HG02798 (cell line): ENCODE measurements at regions not wholly inside any gene's neighbourhood (a gene's known extent, or its start where the extent isn't known, plus 50 kb on each side); places are given as distances from the start of the nearest gene placed in this dataset.

Experiments used
- ATAC-seq: cut with Tn5 transposase; IDR thresholded peaks from one replicate; pipeline ENCODE4 v1.9.1; 2021; ENCODE audit warnings: mild to moderate bottlenecking; ENCODE audit not compliant: unreplicated experiment, poor library complexity

DNA sequence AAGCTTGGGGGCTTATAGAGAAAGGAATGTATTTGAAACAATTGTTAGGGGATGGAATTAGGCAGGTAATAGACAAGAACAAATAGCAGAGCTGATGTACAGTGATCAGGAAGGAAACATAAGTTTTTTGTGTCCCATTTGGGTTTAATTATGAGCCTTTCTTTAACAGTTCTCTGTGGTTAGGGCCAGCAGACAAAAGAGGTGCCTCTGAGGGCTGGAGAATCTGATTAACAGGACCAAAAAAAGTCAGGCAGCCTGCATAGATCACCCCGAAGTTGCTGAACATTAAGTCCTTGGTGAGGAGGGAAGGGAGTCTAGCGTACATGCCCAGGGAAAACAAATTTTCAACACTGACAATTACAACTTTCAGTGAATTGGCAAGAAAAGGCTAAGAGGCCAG lies 88.6 kb upstream of the SPRED1 start:
- no peak for ATAC-seq

DNA sequence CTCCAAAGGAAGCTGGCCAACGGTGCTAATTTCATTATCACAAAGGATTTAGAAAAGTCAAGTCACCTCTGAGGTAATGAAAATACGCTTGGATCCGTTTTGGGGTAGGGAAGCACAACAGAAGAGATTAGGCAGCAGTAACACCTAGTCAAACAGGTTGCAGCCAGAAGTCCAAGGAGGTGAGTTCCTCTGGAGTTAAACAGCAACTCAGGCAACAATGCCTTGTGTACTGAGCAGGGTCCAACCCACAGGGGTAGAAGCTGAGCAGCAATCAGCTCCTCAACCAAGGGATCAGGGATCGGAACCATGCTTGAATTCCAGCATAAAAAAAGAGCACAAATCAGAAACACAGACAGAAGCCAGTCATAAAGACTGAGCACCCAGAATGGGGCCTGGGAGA lies 88.1 kb upstream of the SPRED1 start:
- no peak for ATAC-seq

DNA sequence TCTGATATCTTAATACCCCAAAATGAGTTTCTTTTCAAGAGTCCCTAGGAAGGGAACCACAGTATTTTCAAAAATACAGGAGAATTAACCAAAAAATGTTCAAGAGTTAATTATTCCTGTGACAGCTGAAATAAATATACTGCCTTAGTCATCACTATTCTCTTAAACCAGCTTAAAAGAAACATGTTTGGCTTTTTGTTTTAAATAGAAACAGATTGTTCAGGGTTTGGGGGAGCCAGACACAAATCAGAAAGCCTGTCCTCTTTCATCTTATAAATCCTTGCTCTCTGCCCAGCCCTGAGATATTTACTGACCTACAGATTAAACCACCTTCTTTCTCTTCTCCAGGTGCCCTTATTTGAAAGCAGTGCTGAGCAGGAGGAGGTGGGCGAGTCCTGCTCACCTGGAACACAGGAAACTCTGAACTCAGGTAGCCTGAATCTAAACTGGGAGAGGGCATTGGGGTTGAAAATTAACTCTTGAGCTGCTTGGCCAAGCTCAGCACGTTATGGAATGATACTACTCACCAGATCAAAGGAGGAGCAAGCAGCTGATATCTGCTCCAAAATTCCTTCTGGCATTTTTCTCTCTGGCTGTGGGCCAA lies 84.1 kb upstream of the SPRED1 start:
- ATAC-seq: no peak

DNA sequence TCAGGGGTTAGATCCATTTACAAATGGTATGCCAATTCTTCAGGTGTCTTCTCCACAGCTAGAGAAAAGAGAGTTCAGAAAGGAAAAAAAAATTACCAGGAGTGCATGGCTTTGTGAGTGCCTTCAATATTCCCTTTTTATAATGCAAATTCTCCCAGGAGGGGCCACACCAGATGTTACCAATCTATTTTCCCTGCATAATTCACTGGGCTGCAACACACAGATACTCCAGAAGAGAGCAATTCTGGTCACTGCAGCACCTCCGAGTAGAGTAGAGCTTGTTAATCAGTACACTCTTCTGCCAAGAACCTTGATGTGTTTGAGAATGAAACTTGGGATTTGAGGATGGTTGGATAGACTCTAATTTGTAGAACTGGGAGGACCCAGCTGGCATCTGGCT lies 80.7 kb upstream of the SPRED1 start:
- ATAC-seq: no peak

DNA sequence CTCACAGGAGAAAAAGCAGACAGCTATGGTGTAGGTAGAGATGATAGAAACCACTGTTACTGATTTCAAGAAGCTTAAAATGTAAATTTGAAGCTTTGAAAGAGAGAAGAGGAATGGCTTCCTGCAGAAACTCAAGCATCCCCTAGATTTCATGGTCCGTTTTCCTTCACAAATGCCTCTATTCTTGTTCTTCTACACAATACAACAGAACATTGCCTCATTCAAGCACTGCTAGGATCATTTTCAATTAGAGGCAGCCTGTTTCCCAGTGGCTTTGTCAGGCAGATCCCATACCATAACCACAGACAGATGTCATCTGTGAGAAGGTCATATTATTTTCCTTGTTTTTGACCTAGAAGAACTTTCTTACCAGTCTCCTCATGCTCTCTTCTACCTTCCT lies 77.9 kb upstream of the SPRED1 start:
- ATAC-seq: no peak

DNA sequence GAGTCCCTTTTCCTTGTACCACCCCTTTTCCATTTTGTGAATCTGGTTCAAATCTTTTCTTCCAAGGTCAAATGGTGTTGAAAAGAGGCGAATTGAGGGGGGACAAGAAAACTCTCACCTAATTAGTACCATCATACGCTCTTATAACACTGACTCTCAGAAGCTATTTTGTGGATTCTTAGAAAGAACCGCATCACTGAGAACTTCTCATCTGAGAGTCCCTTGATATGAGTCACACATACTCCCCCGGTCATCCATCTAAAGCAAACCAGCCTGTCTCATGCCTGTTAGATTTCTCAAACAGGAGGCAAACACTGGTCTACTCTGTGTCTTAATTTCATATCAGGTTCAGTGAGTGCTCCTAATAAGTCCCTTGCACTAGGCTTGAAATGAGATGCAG lies 76.5 kb upstream of the SPRED1 start:
- ATAC-seq: peak; percentile 91

DNA sequence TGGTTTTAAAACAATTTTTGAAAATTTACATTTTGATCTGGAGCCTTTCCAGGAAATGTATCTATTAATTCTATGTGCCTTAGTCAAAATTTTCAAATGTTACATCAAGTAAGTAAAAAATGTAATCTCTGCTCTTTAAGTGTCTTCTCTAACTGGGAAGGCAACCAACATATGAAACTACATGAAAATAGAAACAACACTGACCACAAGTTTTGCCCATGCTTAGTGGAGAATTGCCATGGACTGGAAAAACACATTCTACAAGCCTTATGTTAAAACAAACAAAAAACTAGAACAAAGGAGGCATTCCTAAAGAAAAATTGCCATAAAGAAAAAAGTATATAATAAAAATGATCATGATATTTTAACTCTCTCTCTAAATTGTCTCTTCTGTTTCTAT lies 75.9 kb upstream of the SPRED1 start:
- ATAC-seq: no peak

DNA sequence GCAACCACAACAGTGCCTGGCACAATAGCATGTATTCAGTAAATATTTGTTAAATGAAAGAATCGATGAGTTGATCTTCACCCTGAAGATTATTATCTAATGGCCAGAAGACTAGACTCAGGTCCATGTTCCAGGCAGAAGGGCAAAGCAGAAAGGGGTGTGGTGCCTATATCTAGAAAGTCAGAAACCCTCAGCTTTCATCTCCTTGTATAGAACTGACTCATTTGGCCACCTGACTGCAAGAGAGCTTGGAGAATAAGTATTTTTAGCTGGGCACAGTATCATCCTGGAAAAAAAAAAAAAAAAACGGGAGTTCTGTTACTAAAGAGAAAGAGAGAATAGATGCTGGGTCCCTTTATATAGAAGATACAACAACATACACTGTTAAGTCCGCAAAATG lies 69.7 kb upstream of the SPRED1 start:
- no peak for ATAC-seq

DNA sequence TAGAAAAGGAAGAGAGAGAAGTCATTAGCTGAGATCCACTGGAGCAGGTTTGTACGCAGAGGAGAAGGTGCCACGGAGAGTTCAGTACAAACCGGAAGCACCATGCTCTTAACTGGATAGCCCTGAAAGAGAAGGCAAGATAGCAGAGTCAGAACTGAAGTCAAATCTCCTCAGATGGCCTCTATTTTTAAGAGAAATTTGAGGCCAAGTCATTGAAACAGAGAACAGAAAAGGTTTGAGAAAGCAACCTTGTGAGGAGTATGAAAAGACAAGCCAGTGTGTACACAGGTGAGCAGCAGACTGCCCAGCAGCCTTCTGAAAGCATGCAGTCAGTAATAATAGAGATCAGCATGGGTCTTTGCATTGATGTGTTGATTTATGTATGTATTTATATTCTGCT lies 66.1 kb upstream of the SPRED1 start:
- no peak for ATAC-seq

DNA sequence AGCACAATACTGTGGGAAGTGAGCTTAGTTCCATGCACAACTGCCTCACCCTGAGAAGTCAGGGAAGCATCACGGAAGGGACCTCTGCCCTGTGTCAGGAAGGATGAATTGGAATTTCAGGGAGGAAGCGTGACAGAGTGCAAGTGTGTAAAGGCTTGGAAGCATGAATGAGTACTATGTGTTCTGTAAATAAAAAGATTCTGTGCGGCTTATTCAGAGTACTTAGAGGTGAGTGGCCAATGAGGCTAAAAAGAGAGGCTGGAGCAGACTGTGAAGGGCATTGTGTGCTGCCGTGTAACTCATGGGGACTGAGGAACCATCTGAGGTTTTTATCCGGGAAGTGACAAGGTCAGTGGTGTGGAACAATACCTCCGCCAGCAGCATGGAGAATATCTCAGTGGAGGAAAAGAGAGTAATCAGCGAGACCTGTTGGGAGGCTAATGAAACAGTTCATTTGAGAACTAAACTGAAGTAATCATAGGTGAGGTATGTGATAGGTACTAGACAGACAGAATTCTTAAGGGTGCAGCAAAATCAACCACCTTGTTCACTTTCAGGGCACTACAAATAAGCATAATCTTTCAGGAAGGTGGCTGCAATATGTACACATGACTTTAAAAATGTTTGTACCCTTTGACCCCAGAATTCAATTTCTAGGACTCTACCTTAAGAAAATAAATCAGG lies 64.9 kb upstream of the SPRED1 start:
- ATAC-seq: no peak

DNA sequence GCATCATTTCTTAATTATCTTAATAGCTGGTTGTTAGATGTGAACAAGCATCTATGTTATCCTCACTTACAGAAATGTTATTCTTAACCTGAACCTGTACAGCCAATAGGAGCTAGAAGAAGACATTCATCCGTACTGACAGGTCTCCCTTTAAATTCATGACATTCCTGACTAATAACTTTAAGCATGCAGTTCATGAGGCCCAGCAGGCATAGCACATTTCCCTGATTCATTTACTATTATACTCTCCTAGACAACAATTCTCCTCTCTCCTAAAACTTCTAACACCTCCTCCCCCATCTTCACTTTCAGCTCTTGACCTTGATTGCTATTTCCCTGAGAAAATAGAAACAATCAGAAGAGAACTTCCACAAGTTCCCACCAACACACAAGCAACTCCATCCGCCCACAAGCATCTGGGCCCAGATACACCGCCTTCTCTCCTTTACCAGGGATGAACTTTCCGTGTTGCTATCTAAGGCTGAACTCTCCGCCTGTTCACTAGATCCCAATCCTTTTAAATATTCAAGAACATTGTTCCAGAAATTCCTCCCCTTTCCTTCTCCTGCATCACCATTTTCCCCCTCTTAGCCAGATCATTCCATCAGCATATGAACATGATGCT lies 62.9 kb upstream of the SPRED1 start:
- no peak for ATAC-seq

DNA sequence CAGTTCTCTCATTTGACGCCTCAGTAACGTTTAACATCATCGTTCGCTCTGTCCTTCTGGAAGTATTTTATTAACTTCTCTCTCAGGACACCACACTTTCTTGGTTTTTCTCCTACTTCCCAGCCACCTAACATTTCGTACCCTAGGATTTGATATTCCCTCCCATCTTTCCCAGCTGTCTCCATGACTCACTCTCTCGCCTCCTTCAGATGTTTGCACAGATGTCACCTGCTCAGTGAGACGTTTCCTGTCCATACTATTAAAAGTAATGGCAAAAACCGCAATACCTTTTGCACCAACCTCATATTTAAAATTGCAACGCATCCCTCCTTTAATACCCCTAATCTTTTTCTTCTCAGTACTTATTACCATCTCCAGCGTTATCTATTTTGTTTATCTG lies 62.1 kb upstream of the SPRED1 start:
- ATAC-seq: no peak

DNA sequence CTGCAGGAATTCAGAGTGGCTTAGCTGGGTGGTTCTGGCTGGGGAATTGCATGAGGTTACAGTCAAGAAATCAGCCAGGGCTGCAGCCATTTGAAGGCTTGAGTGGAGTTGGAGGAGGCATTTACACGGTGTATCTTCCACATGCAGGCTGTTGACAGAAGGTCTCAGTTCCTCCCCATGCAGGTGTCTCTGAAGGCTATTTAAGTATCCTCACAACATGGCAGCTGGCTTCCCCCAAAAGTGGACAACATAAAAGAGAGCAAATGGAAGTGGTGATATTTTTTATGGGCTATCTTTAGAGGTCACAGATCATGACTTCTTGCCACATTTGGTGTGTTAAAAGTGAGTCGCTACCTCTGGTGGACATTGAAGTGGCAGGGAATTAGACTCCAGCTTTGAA lies 60.1 kb upstream of the SPRED1 start:
- ATAC-seq: no peak

DNA sequence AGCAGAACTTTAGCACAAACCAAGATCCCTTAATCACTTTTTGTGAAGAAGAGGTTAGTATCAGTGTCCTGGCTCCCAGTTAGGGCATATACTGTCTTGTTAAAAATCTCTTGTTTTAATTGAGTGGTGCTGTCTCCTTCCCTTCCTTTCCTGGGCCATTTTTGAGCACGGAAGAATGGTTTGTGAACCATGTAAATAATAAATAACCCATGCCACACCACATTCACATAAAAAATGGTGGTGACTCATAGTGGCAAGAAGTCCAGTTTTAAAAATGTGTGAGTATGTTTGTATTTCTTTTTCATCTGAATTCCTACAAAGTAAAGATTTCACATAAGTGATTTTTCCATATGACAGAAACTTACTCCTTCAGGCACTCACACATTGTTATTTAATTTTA lies 59.1 kb upstream of the SPRED1 start:
- ATAC-seq: no peak

DNA sequence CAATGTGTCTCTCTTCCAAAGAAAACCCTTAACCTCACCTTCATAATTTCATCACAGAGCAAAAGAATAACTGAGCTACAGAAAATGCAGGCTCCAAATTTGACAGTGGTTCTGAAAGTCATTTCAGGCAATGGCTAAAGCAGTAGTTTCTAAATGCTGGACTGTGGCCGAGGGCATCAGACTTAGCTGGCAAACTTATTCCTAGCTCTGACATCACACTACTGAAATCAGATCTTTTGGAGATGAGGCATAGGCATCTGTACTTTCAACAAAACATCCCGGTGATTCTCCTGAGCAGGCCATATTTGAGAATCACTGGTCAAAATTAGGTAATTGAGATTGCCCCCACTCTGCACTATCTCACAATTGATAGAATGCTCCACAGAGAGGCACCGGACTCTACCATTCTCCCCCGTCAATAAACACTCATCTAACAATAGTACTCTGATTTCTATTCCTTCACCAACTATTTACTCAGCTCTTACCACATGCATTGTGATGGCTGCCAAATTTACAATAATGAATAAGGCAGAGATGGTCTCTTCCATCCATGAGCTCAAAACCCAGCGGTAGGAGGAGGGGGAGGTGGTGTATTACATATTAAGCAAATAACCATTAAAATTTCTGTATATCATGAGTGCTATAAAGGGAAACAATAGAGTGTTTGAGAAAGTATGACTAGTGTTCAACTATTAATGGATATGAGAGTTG lies 57.3 kb upstream of the SPRED1 start:
- no peak for ATAC-seq

DNA sequence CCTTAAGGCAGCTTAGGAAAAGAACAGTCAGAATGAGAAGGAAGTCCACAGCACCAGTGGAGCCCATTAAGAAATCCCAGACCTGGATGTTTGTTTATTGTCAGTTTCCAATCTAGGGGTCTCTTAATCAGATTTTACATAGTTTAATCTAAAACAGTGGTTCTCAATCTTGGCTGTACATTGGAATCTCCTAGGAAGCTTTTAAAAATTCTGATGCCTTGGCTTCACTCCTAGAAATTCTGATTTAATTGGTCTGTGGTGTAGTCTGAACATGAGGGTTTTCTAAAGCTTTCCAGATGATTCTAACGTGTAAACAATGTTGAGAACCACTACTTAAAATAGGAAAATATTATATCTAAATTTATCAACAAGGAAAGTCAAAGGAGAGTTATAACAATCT lies 56.6 kb upstream of the SPRED1 start:
- no peak for ATAC-seq

DNA sequence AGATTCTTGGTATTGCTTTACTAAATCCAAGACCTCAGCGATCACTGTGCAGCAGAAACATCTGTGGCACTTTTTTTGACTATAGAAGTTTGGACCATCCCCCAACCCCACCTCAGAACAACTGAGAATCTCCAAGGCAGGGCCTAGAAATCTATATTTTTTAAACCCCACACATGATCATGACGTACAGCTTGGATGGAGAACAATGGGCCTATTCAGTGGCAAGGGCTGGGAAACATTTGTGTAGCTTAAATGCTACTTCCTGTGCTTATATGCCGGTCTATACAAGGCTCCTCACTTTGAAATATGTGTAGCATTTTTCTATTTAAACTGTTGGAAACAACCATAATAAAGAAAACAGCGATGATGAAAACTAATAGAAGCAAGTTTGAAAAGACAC lies 55.1 kb upstream of the SPRED1 start:
- no peak for ATAC-seq

DNA sequence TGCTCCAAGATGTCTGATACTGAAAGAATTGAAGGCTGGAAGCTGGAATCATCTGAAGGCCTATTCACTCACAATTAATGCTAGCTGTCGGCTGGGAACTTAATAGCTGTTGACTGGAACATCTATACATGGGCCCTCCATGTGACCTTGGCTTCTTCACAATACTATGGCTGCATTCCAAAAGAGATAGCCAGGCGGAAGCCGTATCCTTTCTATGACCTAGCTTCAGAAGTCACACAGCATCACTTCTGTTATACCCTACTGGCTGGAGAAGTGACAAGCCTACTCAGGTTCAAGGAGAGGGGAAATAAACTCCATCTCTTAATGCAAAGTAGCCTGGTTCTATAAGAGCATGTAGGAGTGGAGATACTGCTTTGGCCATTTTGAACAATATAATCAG lies 50.9 kb upstream of the SPRED1 start:
- no peak for ATAC-seq

DNA sequence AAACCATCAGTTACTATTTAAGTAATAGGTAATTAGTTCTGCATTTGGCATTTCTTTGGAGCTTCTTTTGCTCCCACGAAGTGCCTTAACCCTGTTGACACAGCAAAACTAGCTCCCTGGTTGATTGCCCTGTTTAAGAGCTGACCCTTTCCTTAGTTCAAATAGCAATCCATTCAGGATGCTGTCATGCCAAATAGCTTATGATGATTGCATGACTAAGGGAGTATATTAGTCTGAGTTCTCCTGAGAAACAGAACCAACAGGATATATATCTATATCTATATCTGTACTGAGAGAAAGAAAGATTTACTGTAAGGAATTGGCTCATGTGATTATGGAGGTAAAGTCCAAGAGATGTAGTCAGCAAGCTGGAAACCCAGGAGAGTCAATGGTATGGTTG lies 50.3 kb upstream of the SPRED1 start:
- ATAC-seq: no peak
